ENCODE measurements at regions not wholly inside any gene's neighbourhood (a gene's known extent, or its start where the extent isn't known, plus 50 kb on each side); places are given as distances from the start of the nearest gene placed in this dataset.

GRCh38 chr10:63795094-63795860, 274.1 kb downstream of the REEP3 start:
- Histone ChIP-seq H3K9me3 (ENCODE audit: insufficient read depth, low read length) (no peaks in the 10 kb centered on the region), H3K27me3 (ENCODE audit: low read depth, low read length) (peaks cover under 1% of the 10 kb centered on the region; the same call in 1 of the 2 replicates), H3K9ac (ENCODE audit: low read length) (no peak overlapping the region), H2AFZ (ENCODE audit: low read depth, low read length) (no peak overlapping the region), H4K20me1 (ENCODE audit: insufficient read depth, low read length) (no peaks in the 10 kb centered on the region), H3K79me2 (ENCODE audit: low read length) (no peaks in the 10 kb centered on the region), H3K4me3 (ENCODE audit: low read length) (no peak overlapping the region), H3K4me2 (ENCODE audit: low read length) (no peak overlapping the region), H3K27ac (ENCODE audit: low read length) (no peak overlapping the region), H3K4me1 (ENCODE audit: low read length) (no peaks in the 10 kb centered on the region), H3K36me3 (replicated peaks; ENCODE audit: low read depth, low read length) (no peaks in the 10 kb centered on the region)
- TF ChIP-seq EZH2phosphoT487 (IDR thresholded peaks at IDR 0.05; ENCODE audit: low read depth) = no peak
- TF ChIP-seq, protein P1, sequence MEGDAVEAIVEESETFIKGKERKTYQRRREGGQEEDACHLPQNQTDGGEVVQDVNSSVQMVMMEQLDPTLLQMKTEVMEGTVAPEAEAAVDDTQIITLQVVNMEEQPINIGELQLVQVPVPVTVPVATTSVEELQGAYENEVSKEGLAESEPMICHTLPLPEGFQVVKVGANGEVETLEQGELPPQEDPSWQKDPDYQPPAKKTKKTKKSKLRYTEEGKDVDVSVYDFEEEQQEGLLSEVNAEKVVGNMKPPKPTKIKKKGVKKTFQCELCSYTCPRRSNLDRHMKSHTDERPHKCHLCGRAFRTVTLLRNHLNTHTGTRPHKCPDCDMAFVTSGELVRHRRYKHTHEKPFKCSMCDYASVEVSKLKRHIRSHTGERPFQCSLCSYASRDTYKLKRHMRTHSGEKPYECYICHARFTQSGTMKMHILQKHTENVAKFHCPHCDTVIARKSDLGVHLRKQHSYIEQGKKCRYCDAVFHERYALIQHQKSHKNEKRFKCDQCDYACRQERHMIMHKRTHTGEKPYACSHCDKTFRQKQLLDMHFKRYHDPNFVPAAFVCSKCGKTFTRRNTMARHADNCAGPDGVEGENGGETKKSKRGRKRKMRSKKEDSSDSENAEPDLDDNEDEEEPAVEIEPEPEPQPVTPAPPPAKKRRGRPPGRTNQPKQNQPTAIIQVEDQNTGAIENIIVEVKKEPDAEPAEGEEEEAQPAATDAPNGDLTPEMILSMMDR (IDR thresholded peaks at IDR 0.05; ENCODE audit: low read depth, low read length) = no peak

- no peak overlapping the region for H3K4me3 ChIP-seq (ENCODE audit: low read length)
- H3K4me1 ChIP-seq (ENCODE audit: low read length) = no peaks in the 10 kb centered on the region
- H3K27ac ChIP-seq (ENCODE audit: low read length) = no peak overlapping the region
- no peaks in the 10 kb centered on the region for H3K79me2 ChIP-seq (ENCODE audit: low read length)
- no peak overlapping the region for H2AFZ ChIP-seq (ENCODE audit: low read depth, low read length)
- no peak overlapping the region for H3K4me2 ChIP-seq (ENCODE audit: low read length)
- no peaks in the 10 kb centered on the region for H3K36me3 ChIP-seq (replicated peaks; ENCODE audit: low read depth, low read length)
- H3K9ac ChIP-seq (ENCODE audit: low read length) = no peak overlapping the region
- H3K9me3 ChIP-seq (ENCODE audit: insufficient read depth, low read length) = no peaks in the 10 kb centered on the region
- no peaks in the 10 kb centered on the region for H4K20me1 ChIP-seq (ENCODE audit: insufficient read depth, low read length)
- TF ChIP-seq, protein P1 (IDR thresholded peaks at IDR 0.05; ENCODE audit: low read depth, low read length) = no peak
- TF ChIP-seq EZH2phosphoT487 (IDR thresholded peaks at IDR 0.05; ENCODE audit: low read depth) = no peak
- peaks cover 4% of the 10 kb centered on the region; the same call in 1 of the 2 replicates for H3K27me3 ChIP-seq (ENCODE audit: low read depth, low read length)
Observed at GRCh38 chr10:63798599-63799498, 277.6 kb downstream of the REEP3 start.

DNA sequence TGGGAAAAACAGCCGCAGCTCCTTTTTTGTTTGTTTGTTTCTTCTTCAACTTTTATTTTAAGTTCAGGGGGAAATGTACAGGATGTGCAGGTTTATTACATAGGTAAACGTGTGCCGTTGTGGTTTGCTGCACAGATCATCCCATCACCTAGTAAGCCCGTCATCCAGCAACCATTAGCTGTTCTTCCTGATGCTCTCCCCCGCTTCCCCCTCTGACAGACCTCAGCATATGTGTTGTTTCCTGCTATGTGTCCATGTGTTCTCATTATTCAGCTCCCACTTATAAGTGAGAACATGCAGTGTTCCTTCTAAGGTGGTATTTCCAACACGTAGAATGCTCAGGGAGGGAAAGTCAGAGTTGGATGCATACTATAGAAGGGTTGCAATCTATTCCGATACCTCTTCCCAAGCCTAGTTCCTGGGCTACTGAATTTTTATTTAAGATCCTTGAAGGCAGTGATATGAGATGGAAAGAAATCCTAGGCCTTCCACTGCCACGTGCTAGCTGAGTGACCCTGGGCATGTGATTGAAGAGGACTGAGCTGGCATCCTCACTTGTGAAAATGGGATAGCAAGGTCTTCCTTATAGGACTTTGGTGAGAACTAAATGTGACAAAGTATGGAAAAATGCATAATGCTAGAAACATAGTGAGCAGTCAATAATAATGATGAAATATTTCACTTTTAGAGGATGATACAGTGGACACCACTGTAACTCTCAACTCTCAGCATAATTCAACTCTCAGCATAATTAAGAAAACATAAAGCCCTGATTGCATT, 278.5 kb downstream of the REEP3 start:
- Histone ChIP-seq H3K9ac (ENCODE audit: low read length) (no peak overlapping the region), H3K27ac (ENCODE audit: low read length) (no peak overlapping the region), H3K4me1 (ENCODE audit: low read length) (no peaks in the 10 kb centered on the region), H2AFZ (ENCODE audit: low read depth, low read length) (no peak overlapping the region), H3K27me3 (ENCODE audit: low read depth, low read length) (peaks cover 4% of the 10 kb centered on the region; the same call in 1 of the 2 replicates), H3K9me3 (ENCODE audit: insufficient read depth, low read length) (no peaks in the 10 kb centered on the region), H3K4me2 (ENCODE audit: low read length) (no peak overlapping the region), H3K4me3 (ENCODE audit: low read length) (no peak overlapping the region), H3K36me3 (replicated peaks; ENCODE audit: low read depth, low read length) (no peaks in the 10 kb centered on the region), H3K79me2 (ENCODE audit: low read length) (no peaks in the 10 kb centered on the region), H4K20me1 (ENCODE audit: insufficient read depth, low read length) (no peaks in the 10 kb centered on the region)
- TF ChIP-seq EZH2phosphoT487 (IDR thresholded peaks at IDR 0.05; ENCODE audit: low read depth) = no peak
- TF ChIP-seq, protein P1 (IDR thresholded peaks at IDR 0.05; ENCODE audit: low read depth, low read length) = no peak
